Hematopoietic multipotent progenitor cell treated with erythropoietin and hydrocortisone succinate and interleukin-3 and kit ligand, for 15 days (in vitro differentiated cells): ENCODE measurements at regions not wholly inside any gene's neighbourhood (a gene's known extent, or its start where the extent isn't known, plus 50 kb on each side); places are given as distances from the start of the nearest gene placed in this dataset.
"Not testable (repeated sequence)": the region's sequence is repeated elsewhere in the genome, so short reads cannot be mapped to it uniquely, and the experiment has no call there.

Experiments
- DNase-seq: peaks from one replicate; pipeline ENCODE4 v3.0.0-alpha.2; 2015; ENCODE audit warnings: low spot score

DNA sequence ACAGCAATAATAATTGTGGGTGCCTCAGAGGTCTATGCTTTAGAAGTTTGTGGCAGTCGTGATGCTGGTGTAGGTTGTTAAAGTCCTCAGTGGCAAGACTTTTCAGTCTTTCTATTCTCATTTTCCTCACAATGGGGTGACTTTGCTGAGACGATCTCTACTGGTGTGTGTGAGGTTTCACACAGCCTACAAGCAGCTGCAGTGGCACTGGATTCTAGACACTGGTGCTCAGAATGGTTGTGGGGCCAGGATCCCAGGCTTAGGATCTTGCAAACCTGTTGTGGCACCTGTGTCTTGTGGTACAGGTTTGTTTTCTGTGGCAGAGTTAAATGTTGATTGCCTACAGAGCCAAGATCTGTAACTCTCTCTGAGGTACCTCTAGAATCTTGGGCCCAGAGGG, 581.2 kb downstream of the PTPRC start:
- DNase-seq: no peak

DNA sequence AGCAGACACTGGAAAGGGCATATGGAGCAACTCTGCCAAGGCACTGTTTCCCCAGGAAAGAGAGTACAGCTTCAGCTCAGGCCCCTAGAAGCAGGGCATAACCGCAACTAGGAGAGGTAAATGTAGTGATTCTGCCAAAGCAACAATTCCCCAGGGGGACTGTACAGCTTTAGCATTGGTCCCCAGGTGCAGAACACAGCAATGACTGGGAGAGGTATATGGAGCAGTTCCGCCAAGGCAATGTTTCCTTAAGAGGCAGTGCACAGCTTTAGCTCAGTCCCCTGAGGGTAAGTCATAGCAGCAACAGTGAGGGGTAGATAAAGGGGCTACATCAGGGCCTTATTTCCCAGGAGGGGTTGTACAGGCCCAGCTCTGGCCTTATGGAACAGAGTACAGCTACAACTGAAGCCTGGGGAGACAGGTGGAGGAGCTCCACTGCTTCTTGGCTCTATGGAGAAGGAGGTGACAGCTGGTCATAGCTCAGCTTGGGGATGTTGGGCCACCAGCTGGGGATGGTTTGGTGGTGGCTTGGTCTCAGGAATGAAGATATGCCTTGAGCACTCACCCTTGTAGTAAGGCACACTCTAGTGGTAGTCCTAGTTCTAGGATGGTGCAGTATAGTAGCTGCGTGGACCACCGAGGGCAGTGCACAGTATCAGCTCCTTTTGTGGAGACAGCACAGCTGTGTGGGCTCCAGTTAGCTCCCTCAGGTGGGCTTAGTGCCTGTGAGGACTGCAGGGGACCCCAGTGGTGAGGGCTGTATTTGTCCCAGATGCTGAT, 582.7 kb downstream of the PTPRC start:
- no peak for DNase-seq

GRCh38 chr1:199223936-199224335, 585.1 kb downstream of the PTPRC start:
- DNase-seq: no peak

DNA sequence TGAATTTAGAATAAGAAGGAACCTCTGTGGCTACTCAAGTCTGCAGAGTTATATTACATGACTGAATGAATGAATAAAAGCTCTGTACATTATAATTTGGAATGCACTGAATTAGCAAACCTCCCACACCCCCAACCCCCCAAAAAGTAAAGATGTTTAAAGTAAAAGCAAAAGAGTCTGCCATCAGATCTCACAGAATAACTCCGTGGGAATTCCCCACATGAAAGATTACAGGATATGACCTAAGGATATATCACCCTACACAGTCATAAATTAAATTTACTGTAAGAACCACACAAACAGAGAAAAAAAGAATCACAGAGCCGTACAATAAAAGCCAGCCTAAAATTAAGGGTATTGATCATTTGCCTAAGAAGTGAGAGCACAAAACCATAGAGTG, 587.3 kb downstream of the PTPRC start:
- DNase-seq: no peak

GRCh38 chr1:199242147-199242546, 603.3 kb downstream of the PTPRC start:
- no peak for DNase-seq

GRCh38 chr1:199242601-199243000, 603.8 kb downstream of the PTPRC start:
- DNase-seq: no peak

DNA sequence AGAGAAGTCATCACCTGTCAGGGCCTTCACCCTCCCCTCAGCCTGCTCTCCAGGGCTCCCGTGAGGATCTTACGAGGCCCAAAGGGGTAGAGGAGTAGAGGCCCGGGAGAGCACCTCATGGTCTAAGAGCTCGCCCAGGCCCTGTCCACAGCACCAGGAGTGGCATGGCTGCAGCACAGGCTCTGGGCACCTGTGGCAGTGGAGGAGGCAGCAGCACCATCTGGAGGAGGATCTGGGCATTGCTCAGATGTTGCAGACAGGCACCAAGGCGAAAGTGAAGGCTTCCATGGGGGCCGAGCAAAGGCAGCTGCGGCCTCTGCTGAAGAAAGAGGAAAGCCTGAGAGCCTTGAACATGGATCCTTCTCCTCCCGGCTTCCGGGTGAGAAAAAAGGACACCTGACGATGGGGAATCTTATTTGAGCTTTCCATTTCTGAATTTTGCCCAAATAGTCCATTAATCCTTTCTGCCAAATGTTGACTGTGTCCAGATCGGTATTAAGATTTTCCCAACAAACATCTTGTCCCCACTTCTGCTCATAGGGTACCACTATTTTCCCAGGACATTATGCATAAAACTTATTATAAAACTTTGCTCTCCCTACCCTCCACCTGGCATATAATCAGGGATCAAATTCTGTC, 604.7 kb downstream of the PTPRC start:
- no peak for DNase-seq

DNA sequence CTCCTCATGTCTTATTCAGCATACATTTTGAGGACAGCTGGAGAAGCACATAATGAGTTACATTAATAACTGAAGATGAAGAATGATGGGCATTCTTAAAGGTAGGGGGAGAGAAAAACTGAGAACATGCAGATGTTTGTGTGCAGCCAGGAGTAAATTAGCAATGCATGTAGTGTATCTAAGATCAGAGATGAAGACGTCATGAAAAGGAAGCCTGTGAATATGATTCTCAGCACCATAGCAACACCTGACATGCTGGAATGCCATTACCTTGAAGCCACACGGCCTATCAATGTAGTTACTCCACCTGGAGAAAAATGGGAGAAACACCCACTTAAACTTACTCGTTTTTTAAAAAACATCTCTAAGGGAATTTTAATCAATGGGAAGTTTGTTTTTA, 607.1 kb downstream of the PTPRC start:
- DNase-seq: no peak

DNA sequence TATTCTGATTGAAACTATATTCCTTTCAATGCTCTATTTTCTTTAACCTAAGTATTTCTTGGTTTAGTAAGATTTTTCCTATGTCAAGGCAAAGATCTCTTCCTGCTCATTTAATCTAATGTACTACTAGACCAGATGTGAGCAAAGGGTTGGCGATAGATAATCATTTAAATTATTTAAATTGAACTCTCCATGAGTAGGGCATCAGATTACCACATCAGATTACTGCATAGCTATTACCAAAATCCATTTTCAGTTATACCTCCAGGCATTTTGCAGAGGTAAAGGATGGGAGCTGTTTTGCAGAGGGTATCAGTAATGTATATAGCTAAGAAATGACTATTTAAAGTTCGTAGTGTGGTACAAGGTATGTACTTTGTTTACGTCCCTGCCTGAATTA, 607.9 kb downstream of the PTPRC start:
- no peak for DNase-seq

DNA sequence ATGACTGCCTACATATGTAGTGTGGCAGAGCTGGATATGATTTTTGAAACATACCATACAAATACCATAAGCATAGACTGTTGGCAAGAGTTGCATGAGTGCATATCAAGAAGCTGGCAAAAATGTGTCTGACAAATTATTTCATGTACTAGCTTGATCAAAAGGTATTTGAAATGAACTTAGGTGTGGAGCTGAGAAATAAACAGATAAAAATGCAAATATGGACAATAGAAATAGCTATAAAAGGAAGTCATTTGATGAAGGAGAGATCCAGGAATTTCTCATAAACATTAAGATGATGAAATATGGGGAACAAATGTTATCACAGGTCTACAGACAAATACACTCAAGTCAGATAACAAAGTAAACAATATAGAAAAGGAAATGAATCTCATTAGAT, 609.1 kb downstream of the PTPRC start:
- no peak for DNase-seq

DNA sequence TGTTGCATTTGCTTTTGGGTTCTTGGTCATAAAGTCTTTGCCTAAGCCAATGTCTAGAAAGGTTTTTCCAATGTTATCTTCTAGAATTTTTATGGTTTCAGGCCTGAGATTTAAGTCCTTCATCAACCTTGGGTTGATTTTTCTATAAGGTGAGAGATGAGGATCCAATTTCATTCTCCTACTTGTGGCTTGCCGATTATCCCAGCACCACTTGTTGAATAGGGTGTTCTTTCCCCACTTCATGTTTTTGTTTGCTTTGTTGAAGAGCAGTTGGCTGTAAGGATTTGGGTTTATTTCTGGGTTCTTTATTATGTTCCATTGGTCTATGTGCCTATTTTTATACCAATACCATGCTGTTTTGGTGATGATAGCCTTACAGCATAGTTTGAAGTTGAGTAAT, 615.2 kb downstream of the PTPRC start:
- not testable (repeated sequence) for DNase-seq

GRCh38 chr1:199261328-199261727, 622.5 kb downstream of the PTPRC start:
- DNase-seq: no peak

DNA sequence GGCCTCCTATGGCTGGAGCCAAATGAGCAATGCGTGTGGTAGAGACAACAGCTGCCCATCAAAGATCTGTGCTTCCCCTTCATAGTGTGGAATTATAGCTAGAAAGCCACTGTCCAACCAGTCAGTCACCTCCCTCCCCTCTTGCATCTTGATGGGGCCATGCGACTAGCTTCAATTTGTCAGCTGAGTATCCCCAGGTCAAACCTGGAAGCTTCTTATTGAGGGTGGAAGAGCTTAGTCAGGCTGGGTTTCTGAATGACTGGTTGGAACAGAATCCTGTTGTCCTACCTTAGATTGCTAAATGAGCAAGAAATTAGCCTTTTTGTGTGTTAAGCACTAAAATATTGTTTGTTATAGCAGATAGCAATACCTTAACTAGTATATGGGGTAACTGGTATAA, 625.4 kb downstream of the PTPRC start:
- no peak for DNase-seq

- DNase-seq: no peak
Measured at GRCh38 chr1:199264911-199265310, 626.1 kb downstream of the PTPRC start.

DNA sequence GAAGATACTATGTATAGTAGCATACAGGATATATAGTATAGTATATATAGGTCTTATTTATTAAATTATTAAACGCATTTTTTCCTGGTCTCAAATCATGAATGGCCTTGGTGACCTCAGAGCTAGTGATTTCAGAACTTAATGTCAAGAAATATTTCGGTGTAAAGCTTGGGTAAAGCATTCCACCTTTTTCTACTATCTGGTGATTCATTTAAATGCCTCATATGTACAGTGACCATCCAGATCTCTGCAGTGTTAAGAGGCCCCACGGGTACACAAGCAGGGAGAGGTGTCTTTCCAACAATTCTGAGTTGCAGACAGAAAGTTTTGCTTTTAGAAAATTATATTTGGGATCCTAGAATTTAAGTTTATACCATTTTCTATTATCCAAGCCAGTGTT, 626.5 kb downstream of the PTPRC start:
- no peak for DNase-seq

DNA sequence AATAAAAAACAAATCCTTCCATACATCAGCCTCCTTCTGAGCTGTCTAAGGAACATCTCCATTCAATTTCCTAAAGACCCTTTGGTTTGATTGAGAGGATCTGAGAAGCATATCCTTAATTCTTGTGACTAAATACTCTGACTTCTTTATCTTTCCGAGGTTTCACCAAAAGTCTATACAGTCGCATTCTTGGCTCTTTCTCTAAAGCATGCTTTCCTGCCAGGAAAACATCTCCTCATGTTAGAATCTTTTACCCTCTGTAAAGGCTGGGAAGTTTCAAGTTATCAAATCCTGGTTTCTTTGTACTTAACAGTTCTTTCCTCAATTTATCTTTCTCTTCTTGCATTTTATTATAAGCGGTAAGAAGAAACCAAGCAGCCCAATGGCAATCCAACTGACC, 630.4 kb downstream of the PTPRC start:
- no peak for DNase-seq

GRCh38 chr1:199272139-199272544, 633.3 kb downstream of the PTPRC start:
- DNase-seq: no peak

- DNase-seq: no peak
Measured at GRCh38 chr1:199272628-199273086, 633.8 kb downstream of the PTPRC start.

- DNase-seq: no peak
Measured at GRCh38 chr1:199273837-199274379, 635.1 kb downstream of the PTPRC start.

DNA sequence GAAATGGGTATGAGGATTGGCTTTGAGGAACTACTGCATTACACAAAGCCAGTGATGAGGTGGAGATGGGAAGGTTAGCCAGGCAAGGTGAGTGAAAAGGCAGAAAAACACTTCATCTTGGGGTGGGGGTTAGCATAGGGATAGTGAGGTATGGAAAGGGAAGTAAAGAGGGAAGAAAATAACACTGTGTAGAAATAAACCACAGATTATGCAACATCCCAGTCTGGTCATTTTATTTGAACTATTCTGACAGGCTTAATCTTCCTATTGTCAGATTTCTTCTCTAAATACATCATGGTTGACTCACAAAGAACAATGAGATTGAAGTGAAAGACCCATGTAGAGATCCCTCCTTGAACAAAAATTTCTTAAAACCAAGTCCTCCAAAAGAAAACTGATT, 640.2 kb downstream of the PTPRC start:
- no peak for DNase-seq

GRCh38 chr1:199279872-199280645, 641.2 kb downstream of the PTPRC start:
- DNase-seq: no peak

GRCh38 chr1:199282751-199283305, 644.0 kb downstream of the PTPRC start:
- no peak for DNase-seq
